CD4-positive, alpha-beta T cell treated with Interleukin-4 for 4 hours (primary cell): ENCODE measurements at regions not wholly inside any gene's neighbourhood (a gene's known extent, or its start where the extent isn't known, plus 50 kb on each side); places are given as distances from the start of the nearest gene placed in this dataset.
"Not testable (repeated sequence)": the region's sequence is repeated elsewhere in the genome, so short reads cannot be mapped to it uniquely, and the experiment has no call there.

Experiments
- DNase-seq: peaks from one replicate; pipeline ENCODE4 v3.0.0-alpha.2; 2020

DNA sequence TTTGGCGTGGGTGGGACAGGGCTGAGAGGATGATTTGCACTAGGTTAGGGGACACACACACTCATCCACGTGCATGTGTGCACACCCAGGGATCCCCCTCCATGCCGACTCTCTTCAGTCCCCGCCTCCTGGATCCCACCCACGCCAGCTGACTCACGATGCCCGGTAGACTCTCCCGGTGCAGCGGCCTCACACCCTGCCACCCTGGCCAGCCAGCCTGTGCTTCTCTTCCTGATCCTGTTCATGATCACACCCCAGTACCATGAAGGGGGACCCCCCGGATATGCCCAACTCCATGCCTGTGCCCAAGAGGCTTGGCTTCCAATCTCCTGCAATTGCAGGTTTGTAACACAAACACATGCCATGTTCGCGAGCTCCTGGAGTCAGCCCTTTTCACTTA, 157.8 kb upstream of the HDAC4 start:
- DNase-seq, result no peak

DNA sequence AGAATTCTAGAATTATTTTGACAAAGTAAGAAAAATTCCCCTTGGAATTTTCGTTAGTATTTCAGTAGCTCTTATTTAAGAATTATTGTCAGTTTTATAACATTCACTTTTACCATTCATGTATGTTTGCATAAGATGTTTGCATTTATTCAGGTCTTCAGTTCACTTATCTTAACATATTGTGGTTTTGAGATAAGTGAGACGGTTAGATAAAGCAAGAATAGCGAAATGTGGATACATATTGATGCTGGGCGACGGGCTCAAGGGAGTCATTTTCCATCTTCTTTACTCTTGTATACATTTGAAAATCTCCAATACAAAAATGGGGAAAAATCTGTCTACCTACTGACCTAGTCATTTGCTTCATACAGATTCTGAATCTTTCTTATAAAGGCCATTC, 156.7 kb upstream of the HDAC4 start:
- no peak for DNase-seq

GRCh38 chr2:239555571-239555905, 154.7 kb upstream of the HDAC4 start:
- no peak for DNase-seq

DNA sequence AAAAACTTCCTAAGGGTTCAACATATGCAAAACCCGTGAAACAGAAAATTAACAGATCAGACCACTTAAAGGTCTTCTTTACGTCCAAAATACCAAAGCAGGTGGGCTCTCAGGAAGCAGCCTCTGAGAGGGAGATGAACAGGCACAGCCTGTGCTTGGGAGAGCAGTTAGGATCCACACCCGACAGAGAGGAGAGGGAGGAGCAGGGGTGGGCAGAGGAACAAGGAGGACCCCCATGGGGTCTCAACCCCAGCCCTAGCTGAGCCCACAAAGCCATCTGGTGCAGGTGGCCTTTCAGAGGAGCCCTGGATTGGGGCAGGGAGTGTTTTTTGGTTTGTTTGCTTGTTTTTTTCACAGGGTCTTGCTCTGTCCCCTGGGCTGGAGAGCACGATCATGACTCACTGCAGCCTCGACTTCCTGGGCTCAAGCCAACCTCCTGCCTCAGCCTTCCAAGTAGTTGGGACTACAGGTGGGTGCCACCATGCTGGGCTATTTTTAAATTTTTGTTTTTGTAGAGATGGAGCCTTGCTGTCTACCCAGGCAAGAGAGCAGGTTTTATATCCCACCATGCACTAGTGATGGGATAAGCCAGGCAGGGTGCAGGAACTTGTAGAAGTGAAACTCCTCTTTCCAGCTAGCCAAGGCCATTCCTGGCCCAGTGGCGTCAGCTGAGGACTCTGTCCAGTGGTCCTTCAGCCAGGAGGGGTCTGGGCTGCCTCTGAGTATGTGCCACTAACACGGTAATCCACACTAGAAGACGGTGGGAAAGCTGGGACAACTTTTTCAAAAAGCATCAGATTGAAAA, 154.1 kb upstream of the HDAC4 start:
- DNase-seq, result no peak

DNA sequence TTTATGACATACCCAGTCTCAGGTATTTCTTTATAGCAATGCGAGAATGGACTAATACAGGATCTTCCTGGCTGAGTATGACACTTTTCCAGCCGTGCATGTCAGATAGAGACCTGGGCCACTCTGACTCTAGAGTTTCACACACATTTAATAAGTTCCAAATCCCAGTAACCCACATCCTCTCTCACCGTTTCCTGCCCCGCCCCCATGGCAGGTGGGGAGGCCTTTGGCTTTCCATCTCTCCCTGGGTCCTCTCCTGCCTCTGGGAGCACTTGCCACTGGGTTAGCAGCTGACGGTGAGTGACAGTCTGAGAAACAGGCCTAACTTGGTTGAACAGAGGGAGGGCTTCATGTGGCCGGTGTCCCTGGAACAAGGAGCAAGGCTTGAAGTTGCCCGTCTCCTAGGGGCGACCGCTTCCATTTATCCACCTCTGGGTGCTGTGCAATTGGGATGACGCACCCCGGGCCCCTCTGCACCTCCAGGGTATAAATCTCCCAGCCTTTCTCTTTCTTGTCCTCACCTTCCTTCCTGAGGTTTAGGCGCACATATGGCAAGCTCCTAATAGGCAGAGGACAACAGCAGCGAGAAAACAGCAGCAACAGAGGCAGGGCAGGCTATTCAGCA, 152.7 kb upstream of the HDAC4 start:
- DNase-seq, result no peak

GRCh38 chr2:239552213-239552926, 151.6 kb upstream of the HDAC4 start:
- no peak for DNase-seq

GRCh38 chr2:239551206-239551605, 150.4 kb upstream of the HDAC4 start:
- DNase-seq, result no peak

DNA sequence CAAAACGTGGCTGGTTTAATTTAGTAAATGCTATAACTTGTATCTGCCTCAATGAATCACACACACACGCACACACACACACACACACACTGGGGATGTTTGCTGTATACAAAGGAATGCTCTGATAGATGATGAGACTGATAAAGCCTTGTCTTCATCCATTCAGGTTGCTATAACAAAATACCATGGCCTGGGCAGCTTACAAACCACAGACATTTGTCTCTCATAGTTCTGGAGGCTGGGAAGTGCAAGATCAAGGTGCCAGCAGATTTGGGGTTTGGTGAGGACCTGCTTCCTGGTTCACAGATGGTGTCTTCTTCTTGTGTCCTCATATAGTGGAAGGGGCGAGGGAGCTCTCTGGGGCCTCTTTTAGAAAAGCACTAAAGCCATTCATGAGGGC, 149.5 kb upstream of the HDAC4 start:
- no peak for DNase-seq

DNA sequence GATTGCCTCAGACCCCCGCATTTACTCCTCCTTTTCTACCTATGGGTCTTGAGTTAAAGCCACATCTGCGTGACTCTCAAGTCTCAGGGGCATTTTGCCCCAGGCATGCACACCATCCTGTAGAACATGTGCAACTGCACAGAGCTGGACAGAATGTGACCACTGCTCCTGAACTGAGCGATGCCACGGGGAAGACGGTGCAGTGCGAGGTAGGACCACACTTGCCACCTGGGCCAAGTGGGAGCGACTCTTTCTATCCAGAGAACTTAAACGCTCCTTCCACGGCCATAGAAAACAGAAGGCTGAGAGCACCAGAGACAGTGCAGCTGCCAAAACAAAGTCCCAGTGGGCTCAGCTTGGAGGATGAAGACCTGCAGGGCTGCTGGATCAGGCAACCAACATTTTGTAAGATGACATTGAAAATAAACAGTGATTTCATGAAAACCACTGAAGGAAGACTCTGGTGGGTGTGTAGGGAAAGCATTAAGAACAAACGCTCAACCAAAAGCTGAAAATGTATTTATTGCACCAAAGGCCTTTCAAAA, 149.0 kb upstream of the HDAC4 start:
- DNase-seq, result no peak

DNA sequence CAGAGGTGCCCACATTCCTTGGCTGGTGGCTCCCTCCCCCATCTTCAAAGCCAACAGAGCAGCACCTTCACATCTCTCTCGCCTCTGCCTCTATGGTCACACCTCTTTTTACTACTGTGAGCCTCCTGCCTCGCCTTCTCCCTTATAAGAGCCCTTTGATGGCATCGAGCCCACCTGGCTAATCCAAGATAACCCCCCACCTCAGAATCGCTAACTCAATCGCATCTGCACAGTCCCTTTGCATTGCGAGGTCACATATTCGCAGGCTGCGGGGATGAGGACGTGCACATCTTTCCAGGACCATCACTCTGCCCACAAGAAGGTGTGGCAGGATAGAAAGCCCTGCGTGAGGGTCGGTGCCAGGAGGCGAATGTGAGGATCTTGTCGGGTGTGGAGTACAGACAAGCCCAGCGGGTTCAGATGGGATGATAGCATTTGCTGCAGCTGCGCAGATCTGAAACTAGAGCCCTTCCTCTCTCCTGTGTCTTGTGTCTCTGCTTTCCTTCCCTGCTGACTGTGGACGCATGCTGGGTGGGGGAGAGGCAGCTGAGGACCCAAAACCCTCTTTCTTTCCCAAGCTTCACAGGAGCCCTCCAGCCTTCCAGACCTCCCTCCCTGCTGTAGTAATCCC, 148.3 kb upstream of the HDAC4 start:
- DNase-seq, result no peak

DNA sequence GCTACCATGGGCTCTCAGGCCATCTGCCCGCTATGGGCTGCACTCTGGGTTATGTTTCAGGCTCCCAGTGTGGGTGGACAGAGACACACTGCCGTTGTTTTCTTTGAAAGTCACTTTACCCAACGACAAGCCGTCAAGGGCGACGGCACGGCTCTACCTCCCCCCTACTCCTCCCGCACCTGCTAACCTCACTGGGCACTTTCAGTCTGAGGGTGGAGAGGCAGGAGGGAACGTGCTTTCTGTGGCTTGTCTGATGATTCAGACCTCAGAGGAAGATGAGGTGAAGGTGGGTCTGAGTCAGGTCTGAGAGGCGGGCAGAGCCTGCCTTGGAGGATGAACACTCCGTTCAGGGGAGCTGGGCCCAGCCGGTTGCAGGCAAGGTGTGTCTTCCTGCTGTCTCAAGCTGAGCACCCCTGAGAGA, 147.6 kb upstream of the HDAC4 start:
- DNase-seq, result peak; percentile 60

- not testable (repeated sequence) for DNase-seq
Measured at GRCh38 chr2:239547140-239547539, 146.3 kb upstream of the HDAC4 start.

DNA sequence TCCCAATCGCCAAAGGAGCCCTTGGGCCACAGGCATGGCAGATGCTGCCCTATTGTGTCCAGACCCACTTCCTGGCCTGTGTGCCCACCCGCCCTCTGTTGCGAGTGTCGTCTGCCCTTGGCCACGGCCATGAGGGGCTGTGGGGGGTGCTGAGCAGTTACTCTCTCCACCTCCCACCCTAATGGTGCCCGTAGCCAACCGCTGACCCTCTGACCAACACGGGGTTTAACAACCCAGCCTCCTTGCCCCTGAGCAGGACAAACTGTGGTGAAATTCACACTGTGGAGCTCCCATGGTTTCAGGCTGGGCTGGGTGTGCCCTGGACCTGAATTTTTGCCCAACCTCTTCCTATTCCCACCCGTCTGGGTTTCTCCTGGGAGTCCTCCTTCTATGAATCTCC, 145.7 kb upstream of the HDAC4 start:
- DNase-seq, result no peak

DNA sequence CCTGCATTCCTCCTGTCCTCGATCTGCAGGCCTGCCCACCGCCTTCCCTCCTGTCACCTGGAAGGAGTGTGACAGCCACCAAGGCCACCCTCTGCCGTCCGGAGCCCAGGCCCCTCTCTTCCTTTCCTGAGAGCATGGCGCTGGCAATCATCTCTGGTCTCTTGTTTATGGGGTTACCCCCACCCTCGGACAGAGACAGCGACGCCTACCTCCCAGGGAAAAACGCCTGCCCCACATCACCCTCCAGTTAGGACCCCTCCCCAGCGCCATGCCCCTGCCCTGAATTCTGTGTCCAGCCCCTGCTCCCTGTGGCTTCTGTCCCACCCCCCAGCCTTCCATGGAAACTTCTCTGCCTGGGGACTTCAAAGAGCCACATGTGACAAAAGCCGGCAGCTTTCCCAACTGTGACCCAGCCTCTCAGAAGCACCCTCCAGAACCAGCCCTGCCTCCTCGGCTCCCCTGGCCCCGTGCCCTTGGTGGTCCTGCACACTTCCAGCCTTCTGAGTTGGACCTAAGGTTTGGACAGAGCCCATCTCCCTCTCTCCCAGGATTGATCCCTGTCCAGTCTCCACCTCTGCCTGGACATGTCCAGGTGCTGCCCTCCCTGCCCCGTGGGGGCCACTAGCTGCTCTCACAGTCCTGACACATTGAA, 145.0 kb upstream of the HDAC4 start:
- DNase-seq, result no peak

DNA sequence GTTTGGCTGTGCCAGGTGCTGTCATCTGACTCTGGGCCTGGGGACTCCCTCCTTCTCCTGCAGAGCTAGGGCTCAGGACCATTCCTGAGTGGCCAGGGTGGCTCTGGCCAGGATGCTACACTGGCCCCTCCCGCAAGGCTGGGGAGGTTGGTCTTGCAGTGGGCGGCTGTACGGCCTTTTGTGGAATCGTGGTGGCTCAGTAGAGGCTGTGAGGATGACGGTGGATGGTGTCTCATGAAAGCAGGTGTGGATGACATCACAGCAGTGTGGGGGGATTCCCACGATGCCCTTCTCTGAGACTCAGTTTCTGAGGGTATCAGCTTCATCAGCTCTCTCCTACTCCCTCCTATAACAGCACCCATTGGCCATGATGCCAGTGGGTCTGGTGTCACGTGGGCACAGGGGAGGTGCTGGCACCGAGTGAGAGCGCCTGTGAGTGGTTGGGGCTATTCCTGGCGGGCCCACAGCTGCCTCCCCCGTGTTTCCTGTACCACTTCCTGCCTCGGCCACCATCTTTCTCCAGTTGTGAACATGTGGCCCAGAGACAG, 144.2 kb upstream of the HDAC4 start:
- peak; percentile 34 for DNase-seq

GRCh38 chr2:239544143-239544917, 143.5 kb upstream of the HDAC4 start:
- DNase-seq, result no peak

- DNase-seq, result no peak
Measured at GRCh38 chr2:239543702-239544101, 142.9 kb upstream of the HDAC4 start.

GRCh38 chr2:239540174-239540573, 139.4 kb upstream of the HDAC4 start:
- DNase-seq, result no peak

GRCh38 chr2:239539776-239540100, 138.9 kb upstream of the HDAC4 start:
- DNase-seq, result no peak

DNA sequence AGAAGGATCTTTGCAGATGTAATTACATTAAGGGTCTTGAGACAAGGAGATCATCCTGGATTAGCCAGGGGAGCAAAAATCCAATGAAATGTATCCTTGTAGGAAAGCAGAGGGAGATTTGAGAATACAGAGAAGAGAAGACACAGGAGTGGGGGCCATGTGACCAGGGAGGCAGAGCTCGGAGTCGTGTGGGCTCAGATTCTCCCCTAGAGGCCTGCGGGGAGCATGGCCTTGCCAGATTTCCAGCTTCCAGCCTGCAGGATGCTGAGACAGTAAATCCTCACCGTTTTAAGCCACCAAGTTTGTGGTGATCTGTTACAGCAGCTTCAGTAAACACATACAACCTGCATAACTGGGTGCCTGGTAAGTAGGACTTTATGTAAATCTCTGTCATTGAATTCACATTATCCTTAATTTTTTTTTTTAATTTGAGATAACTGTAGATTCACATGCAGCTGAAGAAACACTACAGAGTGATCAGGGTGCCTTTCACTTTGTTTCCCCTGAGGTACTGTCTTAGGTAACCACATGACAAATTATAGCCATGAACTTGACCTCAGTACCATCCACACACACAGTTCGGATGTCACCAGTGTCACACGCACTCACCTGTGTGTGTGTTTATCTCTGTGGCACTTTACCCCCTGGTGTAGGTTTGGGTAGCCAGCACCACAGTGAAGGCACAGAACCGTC, 138.4 kb upstream of the HDAC4 start:
- DNase-seq, result no peak

DNA sequence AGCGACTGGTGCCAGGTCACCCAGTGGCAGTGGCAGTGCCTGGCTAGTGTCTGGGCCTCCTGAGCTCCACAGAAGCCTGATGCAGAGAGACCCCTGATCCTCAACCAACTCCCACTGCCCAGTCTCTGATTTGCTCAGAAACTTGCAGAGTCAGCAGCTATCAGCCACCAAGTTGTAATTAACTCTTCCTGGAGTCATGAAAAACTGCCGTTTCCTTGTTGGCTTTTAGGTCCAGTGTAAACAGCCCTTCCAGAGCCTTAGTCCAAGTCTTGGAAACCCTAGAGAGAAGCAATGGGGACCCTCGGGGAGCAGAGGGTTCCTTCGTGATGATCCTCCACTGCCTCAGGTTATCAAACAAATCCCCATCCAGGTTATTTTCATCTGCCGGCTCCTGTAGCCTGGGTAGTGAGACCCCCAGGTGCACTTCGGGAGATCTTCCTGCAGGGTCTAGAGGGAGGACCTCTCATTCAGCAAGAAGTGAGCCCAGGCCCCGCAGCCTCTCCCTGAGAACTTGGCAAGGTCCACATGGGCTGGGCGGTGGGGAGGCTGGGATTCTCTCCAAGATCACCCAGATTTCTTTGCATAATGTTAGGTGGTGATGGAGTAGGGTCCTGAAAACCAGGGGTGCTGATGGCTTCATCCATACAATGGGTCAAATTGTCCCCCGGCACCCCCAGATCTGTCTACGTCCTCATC, 137.7 kb upstream of the HDAC4 start:
- no peak for DNase-seq
